Cardiac muscle cell (in vitro differentiated cells and primary cell): ENCODE measurements at regions not wholly inside any gene's neighbourhood (a gene's known extent, or its start where the extent isn't known, plus 50 kb on each side); places are given as distances from the start of the nearest gene placed in this dataset.
"Not testable (repeated sequence)": the region's sequence is repeated elsewhere in the genome, so short reads cannot be mapped to it uniquely, and the experiment has no call there.

ENCODE experiments used
- DNase-seq, 2 donors: peaks; one replicate each; pipeline versions ENCODE4 v3.0.0 to v3.0.0-alpha.2; 2010 to 2017; ENCODE audit warnings: low read depth in 1 of 2, low spot score in 1 of 2
- H3K27ac ChIP-seq: fragments of 200-600 bp; sonication (generic); 2 replicates; pipeline ENCODE4 v1.5.1; 2016
- H3K27me3 ChIP-seq: fragments of 200-600 bp; sonication (generic); 2 replicates; pipeline ENCODE4 v1.6.0; 2016; ENCODE audit warnings: control low read depth
- H3K36me3 ChIP-seq: fragments of 200-600 bp; sonication (generic); 2 replicates; pipeline ENCODE4 v1.5.1; 2016; ENCODE audit warnings: control low read depth
- H3K4me1 ChIP-seq: fragments of 200-600 bp; sonication (generic); 2 replicates; pipeline ENCODE4 v1.8.1; 2017; ENCODE audit warnings: low read depth, mild to moderate bottlenecking, mixed run types
- H3K4me3 ChIP-seq: fragments of 200-600 bp; sonication (generic); 2 replicates; pipeline ENCODE4 v1.5.1; 2016; ENCODE audit warnings: mild to moderate bottlenecking
- H3K9me3 ChIP-seq: fragments of 200-600 bp; sonication (generic); 2 replicates; pipeline ENCODE4 v1.5.1; 2017; ENCODE audit warnings: low read depth, mild to moderate bottlenecking, control low read depth
- TF ChIP-seq, protein P1 (sequence below): IDR thresholded peaks from 2 replicates; pipeline ENCODE4 v1.5.1; 2012; ENCODE audit warnings: low read depth, mild to moderate bottlenecking, low read length

DNA sequence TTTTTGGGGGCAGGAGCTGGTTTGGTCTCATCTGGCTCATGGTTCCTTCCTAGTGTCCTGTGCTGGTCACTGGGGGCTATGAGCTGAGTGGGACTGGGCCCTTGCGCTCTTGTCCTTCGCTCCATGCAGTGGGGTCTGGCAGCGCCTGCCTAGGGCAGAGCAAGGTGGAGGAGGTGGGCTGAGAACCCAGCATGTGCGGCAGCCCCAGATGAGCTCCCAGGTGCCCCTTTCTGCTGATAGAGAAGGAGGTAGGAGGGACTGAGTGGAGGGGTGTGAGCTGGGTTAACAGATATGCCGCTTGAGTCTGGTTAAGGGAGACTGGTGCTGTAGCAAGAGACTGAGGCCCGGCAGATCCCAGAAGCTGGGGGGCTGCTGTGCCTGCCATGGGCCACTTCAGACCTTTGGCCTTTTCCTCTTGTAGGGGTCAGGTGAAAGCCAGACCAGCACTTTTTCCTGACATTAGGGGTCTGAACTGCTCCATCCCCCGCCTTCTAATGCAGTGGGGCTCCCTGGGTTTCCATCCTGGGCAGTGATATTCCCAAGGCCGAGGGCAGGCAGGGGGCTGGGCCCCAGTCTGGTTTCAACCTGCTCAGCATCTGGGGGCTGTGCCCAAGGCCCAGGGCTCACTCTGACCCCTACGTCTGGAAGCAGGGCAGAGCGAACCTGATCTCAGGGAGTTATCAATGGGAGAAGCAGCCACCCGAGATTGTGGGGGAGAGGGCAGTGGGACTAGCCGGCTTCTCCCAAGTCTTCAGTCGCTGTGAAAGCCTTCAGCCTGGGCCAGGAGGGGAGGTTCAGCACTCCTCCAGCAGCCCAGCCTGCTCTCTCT lies 62.9 kb upstream of the PRR23C start:
- Histone ChIP-seq H3K36me3 (no peaks in the 10 kb centered on the region), H3K9me3 (no peaks in the 10 kb centered on the region), H3K4me1 (no peaks in the 10 kb centered on the region), H3K4me3 (no peak overlapping the region), H3K27ac (no peak overlapping the region), H3K27me3 (peaks cover 11% of the 10 kb centered on the region)
- no peak for DNase-seq
- TF ChIP-seq, protein P1, sequence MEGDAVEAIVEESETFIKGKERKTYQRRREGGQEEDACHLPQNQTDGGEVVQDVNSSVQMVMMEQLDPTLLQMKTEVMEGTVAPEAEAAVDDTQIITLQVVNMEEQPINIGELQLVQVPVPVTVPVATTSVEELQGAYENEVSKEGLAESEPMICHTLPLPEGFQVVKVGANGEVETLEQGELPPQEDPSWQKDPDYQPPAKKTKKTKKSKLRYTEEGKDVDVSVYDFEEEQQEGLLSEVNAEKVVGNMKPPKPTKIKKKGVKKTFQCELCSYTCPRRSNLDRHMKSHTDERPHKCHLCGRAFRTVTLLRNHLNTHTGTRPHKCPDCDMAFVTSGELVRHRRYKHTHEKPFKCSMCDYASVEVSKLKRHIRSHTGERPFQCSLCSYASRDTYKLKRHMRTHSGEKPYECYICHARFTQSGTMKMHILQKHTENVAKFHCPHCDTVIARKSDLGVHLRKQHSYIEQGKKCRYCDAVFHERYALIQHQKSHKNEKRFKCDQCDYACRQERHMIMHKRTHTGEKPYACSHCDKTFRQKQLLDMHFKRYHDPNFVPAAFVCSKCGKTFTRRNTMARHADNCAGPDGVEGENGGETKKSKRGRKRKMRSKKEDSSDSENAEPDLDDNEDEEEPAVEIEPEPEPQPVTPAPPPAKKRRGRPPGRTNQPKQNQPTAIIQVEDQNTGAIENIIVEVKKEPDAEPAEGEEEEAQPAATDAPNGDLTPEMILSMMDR: no peak

DNA sequence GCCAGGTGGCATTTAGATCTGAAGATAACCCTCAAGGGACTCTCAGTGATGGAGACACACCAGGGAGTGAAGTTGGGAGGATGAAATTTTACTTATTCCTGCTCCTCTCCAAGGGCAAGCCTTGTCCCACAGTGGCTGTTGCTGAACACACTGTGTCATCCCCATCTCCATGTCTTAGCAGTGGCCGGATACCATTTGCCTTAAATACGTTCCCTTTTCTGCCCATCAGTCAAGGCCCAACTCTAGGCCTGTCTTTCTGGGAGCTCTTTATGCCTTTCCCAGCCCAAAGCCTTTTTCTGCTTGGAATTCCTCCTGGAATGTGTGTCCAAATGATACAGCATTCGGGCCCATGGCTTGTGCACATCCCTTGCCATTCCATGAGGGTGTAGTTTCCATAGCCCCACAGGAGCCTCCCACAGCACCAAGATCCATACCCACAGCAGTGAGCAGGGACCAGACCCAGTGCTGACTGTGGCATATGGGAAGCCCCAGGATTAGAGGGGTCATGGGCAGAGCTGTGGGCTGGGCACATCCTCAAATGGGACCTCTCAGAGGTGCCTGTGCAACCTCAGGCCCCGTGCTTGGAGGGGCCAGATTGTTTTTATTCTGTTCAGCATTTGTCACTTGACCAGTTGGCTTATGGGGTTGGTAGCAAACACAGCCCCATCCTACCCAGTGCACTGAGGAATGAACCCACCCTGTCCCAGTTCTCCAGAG lies 63.7 kb upstream of the PRR23C start:
- H3K4me3 ChIP-seq: no peak overlapping the region
- H3K36me3 ChIP-seq: no peaks in the 10 kb centered on the region
- TF ChIP-seq, protein P1: no peak
- H3K4me1 ChIP-seq: no peaks in the 10 kb centered on the region
- H3K27me3 ChIP-seq: peaks cover 18% of the 10 kb centered on the region
- no peak overlapping the region for H3K27ac ChIP-seq
- DNase-seq: no peak
- no peaks in the 10 kb centered on the region for H3K9me3 ChIP-seq

DNA sequence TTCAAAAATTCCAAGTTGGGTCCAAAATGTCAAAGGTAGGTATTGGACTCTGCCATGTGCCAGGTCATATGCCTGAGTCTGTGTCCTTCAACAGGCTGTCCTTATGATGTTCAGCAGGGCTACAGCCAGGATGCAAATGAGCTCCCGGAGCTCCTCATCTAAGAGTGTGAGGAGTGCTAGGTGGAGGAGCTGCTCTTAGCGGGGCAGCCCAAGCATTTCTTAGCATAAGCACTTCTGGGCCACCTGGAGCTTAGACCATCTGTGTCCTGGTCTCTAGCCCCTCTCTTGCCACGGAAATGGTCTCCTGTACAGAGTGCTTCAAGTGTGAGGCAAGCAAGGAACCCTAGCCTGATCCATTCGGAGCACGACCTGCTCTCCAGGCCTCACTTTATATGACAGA lies 64.6 kb upstream of the PRR23C start:
- no peak overlapping the region for H3K27ac ChIP-seq
- no peaks in the 10 kb centered on the region for H3K36me3 ChIP-seq
- no peak overlapping the region for H3K4me3 ChIP-seq
- H3K9me3 ChIP-seq: no peaks in the 10 kb centered on the region
- peaks cover 21% of the 10 kb centered on the region for H3K27me3 ChIP-seq
- H3K4me1 ChIP-seq: no peaks in the 10 kb centered on the region
- TF ChIP-seq, protein P1: no peak
- no peak for DNase-seq

DNA sequence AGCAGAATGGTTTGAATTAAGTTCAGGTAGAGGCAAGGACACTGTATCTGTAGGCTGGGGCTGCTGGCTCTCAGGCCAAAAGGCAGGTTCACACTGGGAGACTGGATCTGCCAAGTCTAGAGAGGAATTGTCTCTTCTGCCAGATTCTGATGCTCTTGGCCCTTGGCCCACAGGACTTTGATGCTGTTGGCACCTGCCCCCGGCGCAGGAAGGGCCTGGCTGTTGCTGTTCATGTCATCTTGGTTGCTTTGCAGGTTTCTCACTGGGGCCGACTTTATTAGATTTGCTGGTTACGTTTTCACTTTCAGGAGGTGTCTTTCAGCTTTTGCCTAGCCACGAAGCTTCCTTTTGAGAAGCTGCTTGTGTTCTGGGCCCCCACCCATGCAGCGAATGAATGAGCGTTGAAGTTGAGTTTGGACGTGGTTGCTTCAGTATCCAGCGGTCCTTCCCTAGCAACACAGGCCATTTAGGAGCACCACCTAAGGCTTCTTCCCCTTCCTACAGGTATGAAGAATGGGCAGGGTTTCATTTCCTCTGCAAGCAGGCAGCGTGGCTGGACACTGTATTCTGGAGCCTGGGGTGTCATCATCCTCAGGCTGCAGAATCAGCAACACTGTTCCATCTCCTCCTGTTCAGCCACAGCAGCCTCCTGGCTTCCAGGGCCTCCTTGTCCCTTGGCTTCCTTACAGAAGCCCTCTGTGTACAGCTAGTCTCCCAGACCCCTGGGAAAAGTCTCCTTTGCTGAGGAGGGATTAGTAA lies 65.6 kb upstream of the PRR23C start:
- Histone ChIP-seq H3K27ac (no peak overlapping the region), H3K4me3 (no peak overlapping the region), H3K4me1 (no peaks in the 10 kb centered on the region), H3K36me3 (no peaks in the 10 kb centered on the region), H3K27me3 (peaks cover 21% of the 10 kb centered on the region), H3K9me3 (no peaks in the 10 kb centered on the region)
- no peak for DNase-seq
- TF ChIP-seq, protein P1: no peak

DNA sequence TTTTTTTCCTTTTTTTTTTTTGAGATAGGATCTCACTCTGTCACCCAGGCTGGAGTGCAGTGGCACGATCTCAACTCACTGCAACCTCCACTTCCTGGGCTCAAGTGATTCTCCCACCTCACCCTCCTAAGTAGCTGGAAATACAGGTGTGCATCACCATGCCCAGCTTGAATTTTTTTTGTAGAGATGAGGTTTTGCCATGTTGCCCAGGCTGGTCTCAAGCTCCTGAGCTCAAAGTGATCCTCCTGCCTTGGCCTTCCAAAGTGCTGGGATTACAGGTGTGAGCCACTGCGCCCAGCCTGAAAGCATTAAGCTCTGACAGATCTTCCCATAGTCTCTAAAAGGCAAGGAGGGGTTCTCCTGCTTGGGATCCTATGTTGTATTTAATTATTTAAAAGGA lies 66.2 kb upstream of the PRR23C start:
- DNase-seq, H3K4me1 ChIP-seq: not testable (repeated sequence)

More for the DNA sequence above, 66.2 kb upstream of the PRR23C start:
- H3K36me3 ChIP-seq, H3K4me3 ChIP-seq, H3K27ac ChIP-seq, H3K9me3 ChIP-seq: not testable (repeated sequence)
- peaks cover 21% of the 10 kb centered on the region for H3K27me3 ChIP-seq
